Ecto neural progenitor cell (in vitro differentiated cells): ENCODE measurements at regions not wholly inside any gene's neighbourhood (a gene's known extent, or its start where the extent isn't known, plus 50 kb on each side); places are given as distances from the start of the nearest gene placed in this dataset.

Experiments
- DNase-seq: peaks from one replicate; pipeline ENCODE4 v3.0.0-alpha.2; 2018; ENCODE audit warnings: low spot score

DNA sequence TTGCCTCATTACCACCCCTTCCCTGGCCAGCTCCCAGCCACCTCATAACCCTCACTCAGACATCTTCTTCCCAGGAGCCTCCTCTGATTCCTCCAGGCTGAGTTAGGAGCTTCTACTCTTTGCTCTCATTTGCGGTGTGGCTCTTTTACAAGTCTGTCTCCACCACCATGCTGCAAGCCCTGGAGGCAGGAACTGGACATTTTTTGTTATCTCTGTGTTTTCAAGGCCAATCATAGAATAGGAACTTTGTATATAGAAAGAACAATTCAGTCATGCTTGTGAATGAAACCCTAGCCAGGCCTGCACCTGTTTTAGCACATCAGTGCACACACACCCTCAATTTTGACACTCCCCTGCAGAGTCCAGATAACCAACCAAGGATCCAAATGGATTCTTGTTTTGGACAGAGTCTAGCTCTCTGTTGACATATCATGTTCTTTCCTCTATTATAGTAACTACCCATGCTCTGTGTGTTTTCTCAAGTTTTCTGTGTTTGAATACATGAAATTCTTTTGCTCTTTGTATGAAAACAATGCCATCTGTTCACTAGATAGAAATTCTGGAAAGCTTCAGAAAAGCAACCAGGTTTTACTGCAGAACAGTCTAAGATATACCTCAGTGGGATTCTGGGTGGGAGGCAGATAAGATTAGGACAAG lies 60.9 kb upstream of the ZNF648 start:
- no peak for DNase-seq

GRCh38 chr1:182121787-182122186 lies 60.3 kb upstream of the ZNF648 start:
- DNase-seq, result no peak

- DNase-seq, result no peak
Observed at GRCh38 chr1:182120411-182121258, 59.1 kb upstream of the ZNF648 start.

DNA sequence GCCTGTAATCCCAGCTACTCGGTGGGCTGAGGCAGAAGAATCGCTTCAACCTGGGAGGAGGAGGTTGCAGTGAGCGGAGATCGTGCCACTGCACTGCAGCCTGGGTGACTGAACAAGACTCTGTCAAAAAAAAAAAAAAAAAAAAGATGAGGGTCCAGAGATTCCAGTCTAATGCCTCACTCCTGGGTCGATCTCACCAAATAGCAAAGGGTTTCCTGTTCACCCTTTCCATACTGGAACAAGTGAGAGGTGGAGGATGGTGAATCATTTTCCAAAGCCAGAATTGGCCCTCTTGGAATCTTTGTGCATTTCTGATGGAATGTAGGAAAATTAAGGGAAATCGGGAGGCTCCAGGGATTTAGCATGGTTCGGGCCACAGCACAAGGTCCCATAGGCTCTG lies 58.1 kb upstream of the ZNF648 start:
- no peak for DNase-seq

DNA sequence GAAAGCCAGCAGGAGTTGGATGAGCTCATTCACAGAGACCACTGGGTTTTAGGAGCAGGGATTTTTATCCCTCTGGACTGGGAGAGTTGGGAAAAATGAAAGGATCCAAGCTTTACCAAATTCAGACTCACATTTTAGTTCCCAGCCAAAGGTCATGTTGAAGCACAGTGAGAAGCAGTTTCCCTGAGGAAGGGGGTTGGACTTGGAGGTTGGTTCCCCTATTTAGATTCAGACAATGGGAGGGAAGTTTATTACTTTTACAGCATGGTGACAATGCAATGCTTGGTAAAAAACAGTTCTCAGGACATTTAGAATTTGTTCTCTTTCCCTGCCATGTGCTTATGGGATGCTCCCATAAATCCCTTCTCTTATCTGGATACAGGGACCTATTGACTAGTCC lies 57.3 kb upstream of the ZNF648 start:
- DNase-seq, result no peak

- DNase-seq, result no peak
Observed at GRCh38 chr1:182114627-182115023, 53.1 kb upstream of the ZNF648 start.

GRCh38 chr1:182113879-182114626 lies 52.5 kb upstream of the ZNF648 start:
- DNase-seq, result no peak

GRCh38 chr1:182111496-182111895 lies 50.0 kb upstream of the ZNF648 start:
- no peak for DNase-seq
